ENCODE measurements at regions not wholly inside any gene's neighbourhood (a gene's known extent, or its start where the extent isn't known, plus 50 kb on each side); places are given as distances from the start of the nearest gene placed in this dataset.

GRCh38 chr20:20860078-20860806 is 147.8 kb upstream of the RALGAPA2 start:
- DNase-seq (ENCODE audit: low read depth in 1 of 2, low spot score in 1 of 2) = peak; percentile 86 to 94
- H3K27me3 ChIP-seq = peaks cover 21% of the 10 kb centered on the region
- no peak overlapping the region for H3K4me3 ChIP-seq
- H3K9me3 ChIP-seq (ENCODE audit: low read depth) = no peaks in the 10 kb centered on the region
- H3K4me1 ChIP-seq (ENCODE audit: low read depth) = no peaks in the 10 kb centered on the region
- H3K27ac ChIP-seq = no peak overlapping the region
- H3K36me3 ChIP-seq = no peaks in the 10 kb centered on the region
- peak; percentile 96 for TF ChIP-seq CTCF (IDR thresholded peaks at IDR 0.05; ENCODE audit: low read depth, low read length)

- no peak for TF ChIP-seq CTCF (IDR thresholded peaks at IDR 0.05; ENCODE audit: low read depth, low read length)
- Histone ChIP-seq H3K27ac (no peak overlapping the region), H3K4me1 (ENCODE audit: low read depth) (no peaks in the 10 kb centered on the region), H3K36me3 (no peaks in the 10 kb centered on the region), H3K9me3 (ENCODE audit: low read depth) (no peaks in the 10 kb centered on the region), H3K27me3 (peaks cover 21% of the 10 kb centered on the region), H3K4me3 (no peak overlapping the region)
- no peak for DNase-seq (ENCODE audit: low read depth in 1 of 2, low spot score in 1 of 2)
Observed at GRCh38 chr20:20859510-20859909, 147.1 kb upstream of the RALGAPA2 start.

- no peak overlapping the region for H3K4me3 ChIP-seq
- H3K4me1 ChIP-seq (ENCODE audit: low read depth) = no peaks in the 10 kb centered on the region
- no peak for TF ChIP-seq CTCF (IDR thresholded peaks at IDR 0.05; ENCODE audit: low read depth, low read length)
- H3K27ac ChIP-seq = no peak overlapping the region
- H3K36me3 ChIP-seq = no peaks in the 10 kb centered on the region
- H3K27me3 ChIP-seq = peaks cover 13% of the 10 kb centered on the region
- no peaks in the 10 kb centered on the region for H3K9me3 ChIP-seq (ENCODE audit: low read depth)
- DNase-seq (ENCODE audit: low read depth in 1 of 2, low spot score in 1 of 2) = no peak
Observed at GRCh38 chr20:20856956-20857355, 144.5 kb upstream of the RALGAPA2 start.

GRCh38 chr20:20856306-20856705 is 143.9 kb upstream of the RALGAPA2 start:
- Histone ChIP-seq H3K36me3 (no peaks in the 10 kb centered on the region), H3K9me3 (ENCODE audit: low read depth) (no peaks in the 10 kb centered on the region), H3K27me3 (peaks cover 11% of the 10 kb centered on the region), H3K27ac (no peak overlapping the region), H3K4me3 (no peak overlapping the region), H3K4me1 (ENCODE audit: low read depth) (no peaks in the 10 kb centered on the region)
- DNase-seq (ENCODE audit: low read depth in 1 of 2, low spot score in 1 of 2) = no peak
- no peak for TF ChIP-seq CTCF (IDR thresholded peaks at IDR 0.05; ENCODE audit: low read depth, low read length)

- no peaks in the 10 kb centered on the region for H3K36me3 ChIP-seq
- H3K4me1 ChIP-seq (ENCODE audit: low read depth) = no peaks in the 10 kb centered on the region
- H3K9me3 ChIP-seq (ENCODE audit: low read depth) = no peaks in the 10 kb centered on the region
- no peaks in the 10 kb centered on the region for H3K27me3 ChIP-seq
- TF ChIP-seq CTCF (IDR thresholded peaks at IDR 0.05; ENCODE audit: low read depth, low read length) = no peak
- H3K27ac ChIP-seq = no peak overlapping the region
- no peak overlapping the region for H3K4me3 ChIP-seq
- DNase-seq (ENCODE audit: low read depth in 1 of 2, low spot score in 1 of 2) = no peak
Observed at GRCh38 chr20:20851385-20851784, 138.9 kb upstream of the RALGAPA2 start.
